Adrenal gland (tissue), 9 donors: ENCODE measurements at regions not wholly inside any gene's neighbourhood (a gene's known extent, or its start where the extent isn't known, plus 50 kb on each side); places are given as distances from the start of the nearest gene placed in this dataset.

Experiments used
- DNase-seq, 7 donors: peaks; one replicate each; pipeline ENCODE4 v3.0.0-alpha.2; 2019 to 2020
- H3K27ac ChIP-seq, 5 donors: fragments of 200-600 bp; sonication (generic) in 4 of 5; 1 replicate in 3 of 5; 2 replicates in 2 of 5; pipeline versions ENCODE4 v1.5.1 to v1.8.0; 2016 to 2020; ENCODE audit warnings: mild to moderate bottlenecking in 1 of 5
- H3K27me3 ChIP-seq: fragments of 200-600 bp; 2 replicates; pipeline ENCODE4 v1.8.0; 2021
- H3K36me3 ChIP-seq, 2 donors: fragments of 200-600 bp; replicated peaks in 1 of 2; 1 replicate in 1 of 2; 2 replicates in 1 of 2; pipeline versions ENCODE4 v1.5.1 to v1.8.0; 2018 to 2022
- H3K4me1 ChIP-seq, 2 donors: fragments of 200-600 bp; replicated peaks in 1 of 2; 1 replicate in 1 of 2; 2 replicates in 1 of 2; pipeline versions ENCODE4 v1.5.1 to v1.8.0; 2018 to 2021
- H3K4me3 ChIP-seq, 4 donors: fragments of 200-600 bp; sonication (generic) in 3 of 4; one replicate each; pipeline ENCODE4 v1.5.1; 2016 to 2018
- H3K9me3 ChIP-seq, 3 donors: fragments of 200-600 bp; sonication (generic) in 1 of 3; replicated peaks in 1 of 3; 1 replicate in 2 of 3; 2 replicates in 1 of 3; pipeline versions ENCODE4 v1.5.1 to v1.8.0; 2016 to 2021
- POLR2A ChIP-seq, 2 donors: fragments of 450-650 bp; IDR thresholded peaks; one replicate each; pipeline ENCODE4 v1.6.1; 2017; ENCODE audit warnings: antibody characterized with exemption in 2 of 2, mild to moderate bottlenecking in 2 of 2, moderate library complexity in 1 of 2
- WGBS, 4 donors: extraction: QIAGEN DNeasy Blood & Tissue Kit in 2 of 4; methylation state at CpG; one replicate each; pipeline versions ENCODE4 v1.1.5 to v1.1.7; 2013 to 2017; 5-methylcytosine and 5-hydroxymethylcytosine counted together
- intact Hi-C, 2 donors: fragments of 100-400 bp; cut with DNase I; formaldehyde crosslinking; loops; one replicate each; pipeline versions ENCODE4 v1.14.1 to v1.15.0; 2022 to 2023
- TF ChIP-seq, protein P1 (sequence below), 6 experiments: fragments of 450-650 bp in 4 of 6; fragments of 200-600 bp in 2 of 6; sonication (generic) in 1 of 6; IDR thresholded peaks; 1 replicate in 5 of 6; 2 replicates in 1 of 6; pipeline versions ENCODE4 v1.5.1 to v1.8.0; 2016 to 2021; ENCODE audit warnings: antibody characterized with exemption in 6 of 6, mild to moderate bottlenecking in 2 of 6, moderate library complexity in 1 of 6
- donor health status: healthy with polysubstance abuse.
- donor health status: Bipolar disorder and iron deficiency.
- donor health status: DM: yes; HTN: yes; CAD: no.
- donor health status: DM: no; HTN: no; CAD: no.
- donor health status: DM: no; HTN: no; CAD: no.

DNA sequence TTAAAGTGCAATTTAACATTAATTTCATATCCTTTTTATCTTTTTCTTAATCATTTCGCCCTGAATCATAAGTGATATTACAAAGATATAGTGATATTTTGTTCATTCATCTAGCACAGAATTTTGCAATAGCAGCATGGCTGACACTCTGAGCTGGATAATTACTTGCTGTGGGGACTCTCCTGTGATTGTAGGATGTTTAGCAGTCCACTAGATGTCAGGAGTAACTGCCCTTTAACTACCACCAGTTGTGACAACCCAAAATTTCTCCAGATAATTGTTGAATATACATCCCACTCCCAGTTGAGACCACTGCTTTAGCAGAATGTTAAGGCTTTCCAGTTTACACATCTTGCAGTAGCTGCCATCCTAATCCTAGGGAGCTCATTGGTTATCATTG lies 196.8 kb upstream of the MBNL1 start:
- intact Hi-C loops = no loop called here
- no peaks in the 10 kb centered on the region for H3K27me3 ChIP-seq
- TF ChIP-seq, protein P1, sequence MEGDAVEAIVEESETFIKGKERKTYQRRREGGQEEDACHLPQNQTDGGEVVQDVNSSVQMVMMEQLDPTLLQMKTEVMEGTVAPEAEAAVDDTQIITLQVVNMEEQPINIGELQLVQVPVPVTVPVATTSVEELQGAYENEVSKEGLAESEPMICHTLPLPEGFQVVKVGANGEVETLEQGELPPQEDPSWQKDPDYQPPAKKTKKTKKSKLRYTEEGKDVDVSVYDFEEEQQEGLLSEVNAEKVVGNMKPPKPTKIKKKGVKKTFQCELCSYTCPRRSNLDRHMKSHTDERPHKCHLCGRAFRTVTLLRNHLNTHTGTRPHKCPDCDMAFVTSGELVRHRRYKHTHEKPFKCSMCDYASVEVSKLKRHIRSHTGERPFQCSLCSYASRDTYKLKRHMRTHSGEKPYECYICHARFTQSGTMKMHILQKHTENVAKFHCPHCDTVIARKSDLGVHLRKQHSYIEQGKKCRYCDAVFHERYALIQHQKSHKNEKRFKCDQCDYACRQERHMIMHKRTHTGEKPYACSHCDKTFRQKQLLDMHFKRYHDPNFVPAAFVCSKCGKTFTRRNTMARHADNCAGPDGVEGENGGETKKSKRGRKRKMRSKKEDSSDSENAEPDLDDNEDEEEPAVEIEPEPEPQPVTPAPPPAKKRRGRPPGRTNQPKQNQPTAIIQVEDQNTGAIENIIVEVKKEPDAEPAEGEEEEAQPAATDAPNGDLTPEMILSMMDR (IDR thresholded peaks at IDR 0.05) = peak in 5 of 6 experiments; percentile 15 to 51 (median 46)
- TF ChIP-seq POLR2A (IDR thresholded peaks at IDR 0.05) = no peak
- no peak overlapping the region for H3K4me3 ChIP-seq
- no peaks in the 10 kb centered on the region for H3K4me1 ChIP-seq
- WGBS, 4 donors = 28 to 44% (median 31%) methylated on average over 1 of the region's 1 CpG
- H3K36me3 ChIP-seq = no peaks in the 10 kb centered on the region
- peak in 3 of 7 donors; percentile 5 to 16 (median 16) for DNase-seq
- H3K9me3 ChIP-seq = no peaks in the 10 kb centered on the region
- no peak overlapping the region for H3K27ac ChIP-seq

DNA sequence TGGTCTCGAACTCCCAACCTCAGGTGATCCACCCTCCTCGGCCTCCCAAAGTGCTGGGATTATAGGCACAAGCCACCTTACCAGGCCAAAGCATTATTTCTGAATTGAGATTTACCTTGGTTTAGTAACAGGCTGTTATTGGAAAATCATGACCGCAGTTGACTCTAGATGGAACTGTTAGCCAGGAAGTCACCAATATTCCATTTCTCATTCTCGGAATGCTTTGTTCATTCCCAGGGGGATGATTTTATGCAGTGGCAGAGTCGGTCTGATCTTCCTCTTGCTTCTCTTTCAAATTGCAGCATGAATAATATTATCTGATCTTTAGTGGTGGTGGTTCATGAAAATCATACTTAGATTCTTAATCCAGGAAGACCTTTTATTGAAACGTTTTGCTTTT lies 195.5 kb upstream of the MBNL1 start:
- Histone ChIP-seq H3K27me3 (no peaks in the 10 kb centered on the region), H3K4me1 (no peaks in the 10 kb centered on the region), H3K9me3 (no peaks in the 10 kb centered on the region), H3K4me3 (no peak overlapping the region), H3K36me3 (no peaks in the 10 kb centered on the region), H3K27ac (no peak overlapping the region)
- intact Hi-C loops = no loop called here
- TF ChIP-seq, protein P1 (IDR thresholded peaks at IDR 0.05) = no peak
- TF ChIP-seq POLR2A (IDR thresholded peaks at IDR 0.05) = no peak
- DNase-seq = no peak
- 50 to 62% (median 55%) methylated on average over 6 of the region's 6 CpGs for WGBS, 4 donors

DNA sequence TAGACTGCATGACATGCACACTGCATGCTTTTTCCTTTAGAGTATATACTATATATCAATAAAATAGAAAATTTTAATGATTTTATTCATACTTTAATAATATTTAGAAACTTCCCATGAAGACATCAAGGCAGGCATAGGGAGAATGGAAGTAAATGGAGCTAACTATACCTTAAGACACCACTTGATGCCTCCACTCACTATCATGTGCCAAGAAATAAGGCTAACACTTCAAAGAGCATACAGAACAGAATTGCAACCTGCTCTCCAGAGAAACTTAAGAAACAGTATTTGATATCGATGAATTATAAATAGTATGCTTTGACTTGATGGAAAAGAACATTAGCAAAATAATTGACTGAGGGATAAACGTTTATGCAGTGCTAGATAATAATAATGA lies 192.6 kb upstream of the MBNL1 start:
- H3K9me3 ChIP-seq = no peaks in the 10 kb centered on the region
- no peaks in the 10 kb centered on the region for H3K36me3 ChIP-seq
- no peak overlapping the region for H3K27ac ChIP-seq
- DNase-seq = no peak
- no peaks in the 10 kb centered on the region for H3K27me3 ChIP-seq
- no peak overlapping the region for H3K4me3 ChIP-seq
- H3K4me1 ChIP-seq = no peaks in the 10 kb centered on the region
- intact Hi-C loops = no loop called here
- no peak for TF ChIP-seq POLR2A (IDR thresholded peaks at IDR 0.05)
- TF ChIP-seq, protein P1 (IDR thresholded peaks at IDR 0.05) = no peak
- WGBS, 4 donors = 69 to 80% (median 79%) methylated on average over 2 of the region's 2 CpGs

DNA sequence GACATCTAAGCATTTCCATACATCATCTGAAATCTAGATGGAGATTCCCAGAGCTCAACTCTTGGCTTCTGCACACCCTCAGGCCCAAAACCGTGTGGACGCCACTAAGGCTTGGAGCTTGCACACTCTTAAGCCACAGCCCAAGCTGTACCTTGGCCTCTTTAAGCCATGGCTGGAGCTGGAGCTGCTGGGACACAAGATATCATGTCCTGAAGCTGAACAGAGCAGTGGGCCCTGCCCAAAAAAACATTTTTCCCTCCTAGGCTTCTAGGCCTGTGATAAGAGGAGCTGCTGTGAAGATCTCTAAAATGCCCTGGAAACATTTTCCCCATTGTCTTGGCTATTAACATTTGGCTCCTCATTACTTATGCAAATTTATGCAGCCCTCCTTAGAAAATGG lies 188.7 kb upstream of the MBNL1 start:
- intact Hi-C loops = no loop called here
- WGBS, 4 donors = 89 to 100% (median 92%) methylated on average over 2 of the region's 2 CpGs
- TF ChIP-seq, protein P1 (IDR thresholded peaks at IDR 0.05) = no peak
- TF ChIP-seq POLR2A (IDR thresholded peaks at IDR 0.05) = no peak
- Histone ChIP-seq H3K4me3 (no peak overlapping the region), H3K36me3 (no peaks in the 10 kb centered on the region), H3K4me1 (no peaks in the 10 kb centered on the region), H3K27ac (no peak overlapping the region), H3K9me3 (no peaks in the 10 kb centered on the region), H3K27me3 (no peaks in the 10 kb centered on the region)
- DNase-seq = no peak
